ENCODE measurements at regions not wholly inside any gene's neighbourhood (a gene's known extent, or its start where the extent isn't known, plus 50 kb on each side); places are given as distances from the start of the nearest gene placed in this dataset.
"Not testable (repeated sequence)": the region's sequence is repeated elsewhere in the genome, so short reads cannot be mapped to it uniquely, and the experiment has no call there.

DNA sequence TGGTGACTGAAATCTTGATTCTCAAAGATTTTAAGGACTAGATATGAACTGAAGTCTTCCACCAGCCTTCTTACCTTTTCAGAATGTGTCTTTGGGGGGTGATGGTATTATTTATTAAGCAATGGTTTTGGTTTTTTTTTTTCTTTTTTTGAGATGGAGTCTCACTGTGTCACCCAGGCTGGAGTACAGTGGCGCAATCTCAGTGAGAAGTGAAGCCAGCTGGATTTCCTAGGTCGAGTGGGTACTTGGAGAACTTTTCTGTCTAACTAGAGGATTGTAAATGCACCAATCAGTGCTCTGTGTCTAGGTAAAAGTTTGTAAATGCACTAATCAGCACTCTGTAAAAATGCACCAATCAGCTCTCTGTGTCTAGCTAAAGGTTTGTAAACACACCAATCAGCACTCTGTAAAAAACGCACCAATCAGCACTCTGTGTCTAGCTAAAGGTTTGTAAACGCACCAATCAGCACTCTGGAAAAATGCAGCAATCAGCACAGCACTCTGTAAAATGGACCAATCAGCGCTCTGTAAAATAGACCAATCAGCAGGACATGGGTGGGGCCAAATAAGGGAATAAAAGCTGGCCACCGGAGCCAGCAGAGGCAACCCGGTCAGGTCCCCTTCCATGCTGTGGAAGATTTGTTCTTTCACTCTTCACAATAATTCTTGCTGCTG is 97.1 kb downstream of the COPRS start:
- not testable (repeated sequence) for H3K4me3 ChIP-seq (ENCODE audit: low read depth, low read length); DNase-seq (ENCODE audit: low read depth); H3K36me3 ChIP-seq (ENCODE audit: control insufficient read depth, insufficient read depth, low read length); H3K27me3 ChIP-seq (ENCODE audit: control insufficient read depth, insufficient read depth, low read length)

DNA sequence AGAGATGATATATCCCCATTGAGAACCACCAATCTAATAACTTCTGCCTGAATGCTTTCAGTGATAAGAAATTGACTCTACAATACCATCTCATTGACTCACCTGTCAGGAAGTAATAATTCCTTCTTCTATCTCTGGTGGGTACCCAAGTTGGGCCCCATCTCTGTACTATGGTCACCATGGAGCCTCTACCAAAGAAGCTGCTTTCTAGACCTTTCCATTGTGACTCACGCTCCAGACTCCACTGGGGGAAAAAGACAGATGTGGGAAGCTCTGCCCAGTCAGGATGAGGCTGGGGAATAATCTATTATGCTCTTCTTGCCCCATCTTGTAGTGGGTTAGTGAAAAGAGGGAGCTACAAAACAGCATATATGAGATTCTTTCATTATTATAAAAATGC is 100.4 kb downstream of the COPRS start:
- Histone ChIP-seq H3K27me3 (ENCODE audit: control insufficient read depth, insufficient read depth, low read length) (no peaks in the 10 kb centered on the region), H3K36me3 (ENCODE audit: control insufficient read depth, insufficient read depth, low read length) (no peaks in the 10 kb centered on the region), H3K4me3 (ENCODE audit: low read depth, low read length) (no peak overlapping the region)
- no peak for DNase-seq (ENCODE audit: low read depth)
- TF ChIP-seq, protein P1, sequence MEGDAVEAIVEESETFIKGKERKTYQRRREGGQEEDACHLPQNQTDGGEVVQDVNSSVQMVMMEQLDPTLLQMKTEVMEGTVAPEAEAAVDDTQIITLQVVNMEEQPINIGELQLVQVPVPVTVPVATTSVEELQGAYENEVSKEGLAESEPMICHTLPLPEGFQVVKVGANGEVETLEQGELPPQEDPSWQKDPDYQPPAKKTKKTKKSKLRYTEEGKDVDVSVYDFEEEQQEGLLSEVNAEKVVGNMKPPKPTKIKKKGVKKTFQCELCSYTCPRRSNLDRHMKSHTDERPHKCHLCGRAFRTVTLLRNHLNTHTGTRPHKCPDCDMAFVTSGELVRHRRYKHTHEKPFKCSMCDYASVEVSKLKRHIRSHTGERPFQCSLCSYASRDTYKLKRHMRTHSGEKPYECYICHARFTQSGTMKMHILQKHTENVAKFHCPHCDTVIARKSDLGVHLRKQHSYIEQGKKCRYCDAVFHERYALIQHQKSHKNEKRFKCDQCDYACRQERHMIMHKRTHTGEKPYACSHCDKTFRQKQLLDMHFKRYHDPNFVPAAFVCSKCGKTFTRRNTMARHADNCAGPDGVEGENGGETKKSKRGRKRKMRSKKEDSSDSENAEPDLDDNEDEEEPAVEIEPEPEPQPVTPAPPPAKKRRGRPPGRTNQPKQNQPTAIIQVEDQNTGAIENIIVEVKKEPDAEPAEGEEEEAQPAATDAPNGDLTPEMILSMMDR (IDR thresholded peaks at IDR 0.05; ENCODE audit: insufficient read depth, low read length, poor library complexity, severe bottlenecking) = no peak

DNA sequence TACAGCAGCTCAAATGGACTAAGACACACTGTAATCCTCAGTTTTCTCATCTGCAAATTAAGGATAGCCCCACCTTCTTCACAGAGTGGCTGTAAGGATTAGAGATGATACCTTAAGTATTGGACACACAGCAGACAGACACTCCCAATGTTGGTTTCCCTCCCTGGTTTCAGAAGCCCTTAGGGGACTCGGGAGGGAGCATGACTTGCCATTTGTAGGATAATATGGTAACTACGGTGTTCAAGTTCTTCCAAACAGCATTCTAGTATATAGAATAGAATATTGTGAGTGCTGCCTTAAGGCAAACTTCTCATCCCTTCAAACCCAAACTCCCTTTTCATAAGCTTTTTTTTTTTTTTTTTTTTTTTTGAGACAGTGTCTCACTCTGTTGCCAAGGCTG is 101.9 kb downstream of the COPRS start:
- H3K36me3 ChIP-seq (ENCODE audit: control insufficient read depth, insufficient read depth, low read length) = no peaks in the 10 kb centered on the region
- no peak overlapping the region for H3K4me3 ChIP-seq (ENCODE audit: low read depth, low read length)
- no peak for DNase-seq (ENCODE audit: low read depth)
- no peaks in the 10 kb centered on the region for H3K27me3 ChIP-seq (ENCODE audit: control insufficient read depth, insufficient read depth, low read length)
- TF ChIP-seq, protein P1 (IDR thresholded peaks at IDR 0.05; ENCODE audit: insufficient read depth, low read length, poor library complexity, severe bottlenecking) = no peak

DNA sequence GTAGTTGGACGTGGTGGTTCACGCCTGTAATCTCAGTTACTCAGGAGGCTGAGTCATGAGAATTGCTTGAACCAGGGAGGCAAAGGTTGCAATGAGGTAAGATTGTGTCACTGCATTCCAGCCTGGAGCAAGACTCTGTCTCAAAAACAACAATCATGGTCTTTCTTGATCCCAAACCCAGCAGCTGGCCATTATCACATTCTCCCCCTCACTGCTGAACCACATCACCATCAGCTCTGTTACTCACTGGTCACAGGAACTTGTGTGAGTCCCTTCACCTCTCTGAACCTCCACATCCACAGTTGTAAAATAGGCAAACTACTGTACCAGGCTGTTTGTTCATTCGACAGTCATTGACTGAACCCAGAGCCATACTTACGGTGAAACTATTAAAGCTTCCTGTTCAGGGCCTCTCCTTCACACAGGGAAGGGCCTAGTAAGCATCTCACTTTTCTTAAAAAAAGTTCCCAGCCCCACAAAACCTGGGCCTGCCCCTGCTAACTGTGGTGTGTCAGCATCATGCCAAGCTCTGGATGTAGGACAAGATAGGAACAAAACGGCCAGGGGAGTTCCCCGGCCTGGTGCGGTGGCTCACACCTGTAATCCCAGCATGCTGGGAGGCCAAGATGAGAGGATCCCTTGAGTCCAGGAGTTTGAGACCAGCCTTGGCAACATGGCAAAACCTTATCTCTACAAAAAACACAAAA is 104.7 kb downstream of the COPRS start:
- Histone ChIP-seq H3K27me3 (ENCODE audit: control insufficient read depth, insufficient read depth, low read length) (no peaks in the 10 kb centered on the region), H3K36me3 (ENCODE audit: control insufficient read depth, insufficient read depth, low read length) (no peaks in the 10 kb centered on the region), H3K4me3 (ENCODE audit: low read depth, low read length) (no peak overlapping the region)
- TF ChIP-seq, protein P1 (IDR thresholded peaks at IDR 0.05; ENCODE audit: insufficient read depth, low read length, poor library complexity, severe bottlenecking) = no peak
- DNase-seq (ENCODE audit: low read depth) = peak; percentile 26

DNA sequence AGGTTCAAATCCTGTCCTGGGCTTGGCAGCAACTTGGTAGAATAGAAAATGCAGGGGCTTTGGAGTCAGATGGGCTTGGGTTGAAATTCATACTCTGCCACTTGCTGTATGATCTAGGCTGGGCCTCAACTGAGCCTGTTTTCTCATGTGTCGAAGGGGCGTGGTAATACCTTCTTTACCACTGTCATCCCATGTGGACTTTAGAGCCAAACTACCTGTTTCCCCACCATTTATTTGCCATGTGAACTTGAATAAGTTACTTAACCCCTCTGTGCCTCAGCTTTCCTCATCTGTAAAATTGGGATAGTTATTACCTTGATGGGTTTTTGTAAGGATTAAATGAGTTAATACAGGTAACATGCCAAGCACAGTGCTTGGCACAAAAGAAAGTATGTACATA is 106.0 kb downstream of the COPRS start:
- Histone ChIP-seq H3K36me3 (ENCODE audit: control insufficient read depth, insufficient read depth, low read length) (no peaks in the 10 kb centered on the region), H3K4me3 (ENCODE audit: low read depth, low read length) (no peak overlapping the region), H3K27me3 (ENCODE audit: control insufficient read depth, insufficient read depth, low read length) (no peaks in the 10 kb centered on the region)
- TF ChIP-seq, protein P1 (IDR thresholded peaks at IDR 0.05; ENCODE audit: insufficient read depth, low read length, poor library complexity, severe bottlenecking) = no peak
- no peak for DNase-seq (ENCODE audit: low read depth)

DNA sequence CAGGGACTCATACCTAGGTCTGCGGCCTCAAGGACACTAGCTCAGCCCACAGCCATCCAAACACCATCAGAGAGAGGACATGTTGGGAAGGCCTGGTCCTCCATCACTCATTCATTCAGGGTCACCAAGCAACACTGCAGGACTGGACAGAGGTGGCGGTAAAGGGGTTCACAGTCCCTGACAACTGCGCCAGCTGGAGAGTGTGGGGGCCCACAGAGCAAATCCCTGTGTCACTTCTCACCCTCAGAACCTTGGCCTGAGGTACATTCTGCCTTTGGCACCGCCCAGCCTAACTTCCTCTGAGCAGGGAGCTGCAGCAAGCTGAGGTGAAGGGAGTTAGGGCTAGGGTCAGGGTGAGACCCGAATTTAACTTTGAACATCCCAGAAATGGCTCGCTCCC is 106.5 kb downstream of the COPRS start:
- no peaks in the 10 kb centered on the region for H3K36me3 ChIP-seq (ENCODE audit: control insufficient read depth, insufficient read depth, low read length)
- H3K4me3 ChIP-seq (ENCODE audit: low read depth, low read length) = no peak overlapping the region
- TF ChIP-seq, protein P1 (IDR thresholded peaks at IDR 0.05; ENCODE audit: insufficient read depth, low read length, poor library complexity, severe bottlenecking) = no peak
- no peaks in the 10 kb centered on the region for H3K27me3 ChIP-seq (ENCODE audit: control insufficient read depth, insufficient read depth, low read length)
- no peak for DNase-seq (ENCODE audit: low read depth)
